Daoy (cell line): ENCODE measurements at regions not wholly inside any gene's neighbourhood (a gene's known extent, or its start where the extent isn't known, plus 50 kb on each side); places are given as distances from the start of the nearest gene placed in this dataset.

Source experiments
- DNase-seq: peaks from one replicate; pipeline ENCODE4 v3.0.0-alpha.2; 2015; ENCODE audit warnings: low read depth

DNA sequence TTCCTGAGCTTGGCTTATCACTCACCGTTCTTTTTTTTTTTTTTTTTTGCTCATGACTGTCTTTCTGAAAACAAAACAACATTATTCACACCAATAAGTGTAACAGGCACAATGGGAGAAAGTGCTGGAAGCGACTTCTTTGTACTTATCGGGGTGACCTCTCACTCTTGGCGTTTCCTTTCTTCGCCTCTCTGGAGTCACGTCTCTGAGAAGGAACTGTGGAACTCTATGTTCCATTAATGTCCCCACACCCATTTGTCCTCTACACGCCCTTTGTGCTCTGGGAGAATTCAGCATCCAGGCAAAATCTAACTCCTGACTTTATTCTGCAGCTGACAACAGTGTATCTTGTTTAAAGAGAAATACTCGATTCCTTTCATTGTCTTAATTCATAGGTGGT, 70.8 kb upstream of the FAM204A start:
- no peak for DNase-seq

DNA sequence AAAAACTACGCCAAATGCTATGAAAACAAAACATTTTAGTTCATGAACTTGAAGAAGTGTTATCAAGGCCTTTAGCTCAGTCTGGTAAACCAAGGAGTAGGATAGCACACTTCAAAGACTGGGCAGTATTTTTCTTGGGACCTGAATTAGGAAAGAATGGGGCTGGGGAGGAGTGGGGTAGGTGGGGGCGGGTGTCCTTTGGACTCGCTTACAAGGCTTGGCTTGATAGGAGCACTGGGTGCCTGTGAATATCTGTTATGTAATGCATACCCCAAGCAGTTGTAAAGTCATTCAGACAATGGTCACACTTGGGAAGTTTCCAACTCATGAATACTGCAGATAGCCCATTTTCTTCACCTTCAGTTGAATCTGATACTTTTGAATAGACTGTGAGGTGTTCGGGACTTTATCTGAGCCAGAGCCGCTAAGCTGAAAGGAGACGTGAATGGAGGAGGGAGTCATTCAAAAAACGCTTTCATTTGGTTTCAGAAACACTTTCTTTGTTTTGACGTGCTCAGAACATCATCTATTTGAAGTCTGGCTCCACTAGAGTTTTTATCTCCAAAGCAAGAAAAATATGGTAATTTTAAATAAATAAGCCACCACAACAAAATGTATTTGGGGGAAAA, 70.1 kb upstream of the FAM204A start:
- DNase-seq: no peak

DNA sequence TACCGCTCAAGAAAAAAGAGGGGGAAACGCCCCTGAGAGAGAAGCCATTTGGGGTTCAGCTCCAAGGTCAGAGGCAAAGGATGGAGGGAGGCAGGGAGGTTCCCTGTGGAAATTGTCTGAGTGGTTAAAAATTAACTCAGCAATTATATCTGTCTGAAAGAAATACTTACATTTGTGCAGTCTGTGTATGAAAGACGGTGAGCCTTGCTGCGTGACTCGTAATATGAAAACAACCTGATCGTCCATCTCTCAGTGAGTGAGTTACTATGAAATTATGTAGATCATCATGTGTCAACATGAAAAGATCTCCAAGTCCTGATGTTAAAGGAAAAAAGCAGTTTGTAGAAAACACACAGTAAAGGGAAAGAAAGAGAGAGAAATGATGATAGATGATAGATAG, 67.2 kb upstream of the FAM204A start:
- DNase-seq: no peak

DNA sequence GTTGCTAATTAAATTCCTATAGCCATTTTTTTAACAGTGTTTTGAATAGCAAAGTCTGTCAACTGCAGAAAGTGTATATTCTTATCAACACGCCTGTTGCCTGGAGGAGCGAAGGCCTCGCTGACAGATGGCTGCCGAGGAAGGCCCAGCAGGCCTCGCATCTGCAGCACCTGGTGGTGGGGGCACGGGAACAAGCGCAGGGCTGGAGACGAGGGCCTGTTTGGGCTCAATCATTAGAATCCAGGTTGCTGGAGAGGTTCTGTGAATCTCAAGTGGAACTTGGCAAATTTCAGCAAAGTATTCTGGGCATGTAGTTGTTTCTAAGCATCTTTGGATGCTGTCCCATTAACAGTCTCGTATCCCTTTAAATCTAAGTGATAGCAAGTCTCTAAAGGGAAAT, 66.1 kb upstream of the FAM204A start:
- DNase-seq: no peak

DNA sequence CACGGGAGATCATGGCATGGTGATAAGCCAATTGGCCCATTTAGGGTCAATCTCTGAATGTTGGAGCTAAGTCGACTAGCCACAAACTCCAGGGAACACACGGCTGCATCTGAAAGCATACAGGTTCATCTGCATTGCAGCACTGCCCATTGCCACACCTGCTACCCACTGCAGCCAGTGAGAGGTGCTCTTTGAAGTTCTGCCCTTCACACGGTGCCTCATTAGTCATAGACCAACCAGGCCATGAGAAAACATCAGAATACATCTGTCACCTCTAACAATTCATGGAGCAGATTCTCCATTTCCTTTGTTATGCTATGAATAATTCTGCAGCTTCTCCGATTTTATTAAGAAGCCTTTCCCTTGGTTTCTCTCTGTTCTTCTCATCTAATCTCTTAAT, 65.7 kb upstream of the FAM204A start:
- no peak for DNase-seq

DNA sequence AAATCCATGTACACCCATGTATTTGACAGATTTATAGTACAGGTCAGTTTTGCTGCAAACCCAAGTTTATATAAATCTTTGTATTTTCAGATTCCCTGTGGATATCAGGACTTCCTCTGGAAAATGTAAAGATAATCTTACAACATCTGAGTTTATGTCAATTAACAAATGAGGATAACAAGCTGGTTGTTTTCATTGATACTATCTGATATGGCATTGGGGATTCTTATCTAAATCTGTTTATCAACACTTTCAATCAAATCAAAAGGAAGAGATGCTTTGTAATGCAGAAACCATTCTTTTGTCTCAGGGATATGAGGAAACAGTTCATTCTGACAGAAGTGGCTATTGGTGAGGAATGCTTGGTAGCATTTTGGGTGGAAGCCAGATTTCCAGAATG, 64.9 kb upstream of the FAM204A start:
- DNase-seq: no peak

DNA sequence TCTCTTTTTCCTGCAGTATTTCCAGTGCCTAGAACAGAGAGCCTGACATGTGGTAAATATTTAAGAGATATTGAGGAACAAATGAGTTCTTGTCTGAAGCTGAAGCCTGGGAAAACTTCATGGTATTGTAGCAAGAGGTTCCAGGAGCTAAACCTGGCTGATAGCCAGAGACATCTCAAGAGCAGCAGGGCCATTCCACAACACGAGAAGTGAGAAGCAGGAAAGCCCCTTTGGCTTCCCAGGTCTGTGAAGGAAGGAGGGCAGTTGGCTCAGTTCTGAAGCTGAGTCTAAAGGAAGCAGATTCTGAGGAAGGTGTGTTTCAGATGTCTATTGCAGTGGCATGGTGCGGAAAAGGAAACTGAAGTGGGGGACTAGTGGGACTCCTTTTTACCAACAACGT, 63.8 kb upstream of the FAM204A start:
- DNase-seq: no peak

DNA sequence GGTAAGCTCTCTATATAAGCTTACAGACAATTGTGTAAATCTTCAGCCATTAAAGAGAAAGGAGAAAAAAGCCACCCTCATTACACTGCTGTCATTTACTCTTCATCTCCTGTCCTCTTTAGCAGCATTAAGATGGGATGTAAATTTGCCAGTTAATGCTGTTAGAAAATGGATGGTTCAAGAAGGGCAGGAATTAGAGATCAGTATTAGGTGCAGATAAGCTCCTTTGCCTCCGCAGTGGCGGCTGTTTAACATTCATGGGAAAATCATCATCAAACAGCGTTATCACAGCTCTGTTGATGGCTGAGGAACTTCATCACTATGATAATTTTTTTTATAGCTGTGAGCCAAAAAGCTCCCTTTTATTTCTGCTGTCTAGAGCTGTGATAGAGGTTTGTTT, 61.8 kb upstream of the FAM204A start:
- no peak for DNase-seq

DNA sequence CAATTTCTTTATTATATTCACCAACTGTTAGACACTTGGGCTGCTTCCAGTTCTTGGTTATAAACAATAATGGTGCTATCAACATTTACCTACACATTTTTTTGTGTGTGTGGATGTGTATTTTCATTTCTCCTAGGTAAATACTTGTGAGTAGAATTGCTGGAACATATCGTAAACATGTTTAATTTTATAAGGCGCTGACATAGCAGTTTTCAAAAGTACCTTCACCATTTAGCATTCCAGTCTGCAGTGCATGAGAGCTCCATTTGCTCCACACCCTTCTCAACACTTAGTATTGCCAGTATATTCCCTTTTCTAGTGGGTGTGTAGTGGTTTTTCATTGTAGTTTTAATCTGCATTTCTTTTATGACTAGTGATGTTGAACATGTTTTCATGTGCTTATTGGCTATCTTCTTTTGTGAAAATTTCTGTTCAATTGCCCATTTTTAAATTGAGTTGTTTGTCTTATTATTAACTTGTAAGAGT, 59.6 kb upstream of the FAM204A start:
- no peak for DNase-seq

DNA sequence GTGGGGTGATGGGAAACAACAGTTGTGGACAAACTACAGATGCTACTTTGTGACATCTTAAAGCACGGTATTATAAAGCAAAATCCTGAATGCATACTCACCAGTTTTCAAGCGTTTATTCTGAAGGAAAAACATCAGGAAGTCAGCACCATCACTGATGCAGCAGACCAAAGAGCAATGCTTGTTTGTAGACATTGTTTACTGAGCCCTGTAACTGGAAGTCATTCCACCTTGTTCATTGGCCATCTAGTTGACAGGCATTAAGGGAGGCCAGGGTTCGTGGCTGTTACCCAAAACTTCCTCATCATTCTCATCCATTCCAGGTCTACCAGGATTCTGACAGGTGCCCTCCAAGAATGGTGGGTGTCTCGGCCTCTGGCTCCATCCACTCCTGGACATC, 55.3 kb upstream of the FAM204A start:
- DNase-seq: no peak

DNA sequence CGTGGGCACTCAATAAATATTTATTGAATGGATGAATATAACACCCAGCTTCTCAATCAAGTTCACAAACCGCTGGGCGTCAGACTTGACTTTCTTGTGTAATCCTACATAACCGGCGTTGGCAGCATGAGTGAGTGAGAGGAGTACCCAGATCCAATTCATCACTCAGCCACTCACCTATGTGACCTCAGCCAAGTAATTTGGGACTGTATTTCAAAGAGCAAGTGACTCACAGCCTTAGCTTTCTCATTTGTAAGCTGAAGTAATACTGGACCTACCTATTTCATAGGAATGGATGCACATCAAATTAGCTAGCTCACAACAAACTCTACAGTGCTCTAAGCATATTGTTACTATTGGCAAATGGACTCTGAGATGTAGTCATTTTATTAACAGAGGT, 53.8 kb upstream of the FAM204A start:
- no peak for DNase-seq

DNA sequence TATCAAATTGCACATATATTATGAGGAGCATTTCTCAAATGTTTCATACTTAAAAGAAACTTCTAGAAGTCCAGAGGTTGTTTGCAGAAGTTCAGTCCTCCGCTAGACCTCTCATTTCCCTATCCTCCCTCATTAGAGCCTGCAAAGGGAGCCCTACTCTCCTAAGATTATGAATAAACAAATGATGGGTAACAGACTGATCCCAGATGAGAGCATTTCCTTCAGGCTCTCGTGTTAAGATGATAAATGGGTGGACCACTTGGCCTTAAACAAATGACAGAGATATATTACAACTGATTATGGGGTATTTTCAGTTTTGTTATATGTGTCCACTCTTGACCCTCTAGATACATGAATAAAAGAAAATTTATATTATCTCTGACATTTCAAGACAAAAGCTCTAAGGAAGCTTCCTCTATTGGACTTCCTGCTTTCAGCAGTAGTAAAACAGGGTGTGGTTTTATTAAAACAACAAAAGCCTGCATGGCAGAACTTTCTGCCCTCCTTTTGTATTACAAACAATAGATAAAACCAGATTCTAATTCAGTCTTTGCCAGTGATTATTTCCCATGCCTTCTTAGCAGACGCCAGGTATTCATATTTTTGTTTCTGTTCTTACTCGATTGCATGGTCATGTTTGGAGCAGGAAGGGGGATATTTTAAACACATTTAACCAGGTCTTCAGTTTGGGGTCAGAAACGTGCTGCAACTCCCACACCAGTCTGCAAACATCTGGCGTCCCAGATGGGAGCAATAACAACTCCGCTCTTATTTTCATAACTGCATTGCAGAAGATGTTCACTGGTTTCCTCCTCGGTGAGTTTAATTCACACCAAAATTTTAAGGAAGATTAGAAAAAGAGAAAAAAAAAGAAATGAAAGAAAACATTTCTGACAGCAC, 52.4 kb upstream of the FAM204A start:
- no peak for DNase-seq

DNA sequence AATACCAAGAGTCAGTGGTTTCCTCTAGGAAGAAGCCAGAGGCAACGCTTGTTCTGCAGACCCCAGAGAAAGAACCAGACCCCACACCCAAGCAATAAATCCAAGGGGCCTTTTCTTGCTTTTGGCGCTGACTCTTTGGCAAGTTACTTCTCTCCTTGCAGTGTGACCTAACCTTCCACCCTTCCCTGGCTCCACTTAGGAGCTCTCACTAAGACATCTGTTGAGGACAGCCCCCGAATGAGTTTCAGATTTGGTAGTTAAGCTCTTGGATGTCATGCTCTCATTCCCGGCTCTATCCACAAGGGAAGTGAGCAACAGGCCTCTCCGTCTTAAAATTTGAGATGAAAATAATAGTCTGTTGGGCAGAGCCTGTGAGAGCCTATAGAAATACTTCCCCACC, 50.6 kb upstream of the FAM204A start:
- DNase-seq: no peak
